Body of pancreas (tissue), 4 donors: ENCODE measurements at regions not wholly inside any gene's neighbourhood (a gene's known extent, or its start where the extent isn't known, plus 50 kb on each side); places are given as distances from the start of the nearest gene placed in this dataset.
"Not testable (repeated sequence)": the region's sequence is repeated elsewhere in the genome, so short reads cannot be mapped to it uniquely, and the experiment has no call there.

Experiments used
- POLR2A ChIP-seq, 3 donors: fragments of 450-650 bp; IDR thresholded peaks; one replicate each; pipeline ENCODE4 v1.6.1; 2016; ENCODE audit warnings: antibody characterized with exemption in 3 of 3, mild to moderate bottlenecking in 2 of 3
- TF ChIP-seq, protein P1 (sequence below), 7 experiments: fragments of 450-650 bp in 4 of 7; fragments of 200-600 bp in 3 of 7; sonication (generic) in 3 of 7; IDR thresholded peaks; one replicate each; pipeline ENCODE4 v1.5.1; 2016 to 2019; ENCODE audit warnings: antibody characterized with exemption in 7 of 7

DNA sequence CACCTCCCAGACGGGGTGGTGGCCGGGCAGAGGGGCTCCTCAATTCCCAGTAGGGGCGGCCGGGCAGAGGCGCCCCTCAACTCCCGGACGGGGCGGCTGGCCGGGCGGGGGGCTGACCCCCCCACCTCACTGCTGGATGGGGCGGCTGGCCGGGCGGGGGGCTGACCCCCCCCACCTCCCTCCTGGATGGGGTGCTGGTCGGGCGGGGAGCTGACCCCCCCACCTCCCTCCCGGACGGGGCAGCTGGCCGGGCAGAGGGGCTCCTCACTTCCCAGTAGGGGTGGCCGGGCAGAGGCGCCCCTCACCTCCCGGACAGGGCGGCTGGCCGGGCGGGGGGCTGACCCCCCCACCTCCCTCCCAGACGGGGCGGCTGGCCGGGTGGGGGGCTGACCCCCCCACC is 148.8 kb upstream of the CCZ1B start:
- TF ChIP-seq, protein P1, sequence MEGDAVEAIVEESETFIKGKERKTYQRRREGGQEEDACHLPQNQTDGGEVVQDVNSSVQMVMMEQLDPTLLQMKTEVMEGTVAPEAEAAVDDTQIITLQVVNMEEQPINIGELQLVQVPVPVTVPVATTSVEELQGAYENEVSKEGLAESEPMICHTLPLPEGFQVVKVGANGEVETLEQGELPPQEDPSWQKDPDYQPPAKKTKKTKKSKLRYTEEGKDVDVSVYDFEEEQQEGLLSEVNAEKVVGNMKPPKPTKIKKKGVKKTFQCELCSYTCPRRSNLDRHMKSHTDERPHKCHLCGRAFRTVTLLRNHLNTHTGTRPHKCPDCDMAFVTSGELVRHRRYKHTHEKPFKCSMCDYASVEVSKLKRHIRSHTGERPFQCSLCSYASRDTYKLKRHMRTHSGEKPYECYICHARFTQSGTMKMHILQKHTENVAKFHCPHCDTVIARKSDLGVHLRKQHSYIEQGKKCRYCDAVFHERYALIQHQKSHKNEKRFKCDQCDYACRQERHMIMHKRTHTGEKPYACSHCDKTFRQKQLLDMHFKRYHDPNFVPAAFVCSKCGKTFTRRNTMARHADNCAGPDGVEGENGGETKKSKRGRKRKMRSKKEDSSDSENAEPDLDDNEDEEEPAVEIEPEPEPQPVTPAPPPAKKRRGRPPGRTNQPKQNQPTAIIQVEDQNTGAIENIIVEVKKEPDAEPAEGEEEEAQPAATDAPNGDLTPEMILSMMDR (IDR thresholded peaks at IDR 0.05): not testable (repeated sequence)
- not testable (repeated sequence) for TF ChIP-seq POLR2A (IDR thresholded peaks at IDR 0.05)
